ENCODE measurements at regions not wholly inside any gene's neighbourhood (a gene's known extent, or its start where the extent isn't known, plus 50 kb on each side); places are given as distances from the start of the nearest gene placed in this dataset.

DNA sequence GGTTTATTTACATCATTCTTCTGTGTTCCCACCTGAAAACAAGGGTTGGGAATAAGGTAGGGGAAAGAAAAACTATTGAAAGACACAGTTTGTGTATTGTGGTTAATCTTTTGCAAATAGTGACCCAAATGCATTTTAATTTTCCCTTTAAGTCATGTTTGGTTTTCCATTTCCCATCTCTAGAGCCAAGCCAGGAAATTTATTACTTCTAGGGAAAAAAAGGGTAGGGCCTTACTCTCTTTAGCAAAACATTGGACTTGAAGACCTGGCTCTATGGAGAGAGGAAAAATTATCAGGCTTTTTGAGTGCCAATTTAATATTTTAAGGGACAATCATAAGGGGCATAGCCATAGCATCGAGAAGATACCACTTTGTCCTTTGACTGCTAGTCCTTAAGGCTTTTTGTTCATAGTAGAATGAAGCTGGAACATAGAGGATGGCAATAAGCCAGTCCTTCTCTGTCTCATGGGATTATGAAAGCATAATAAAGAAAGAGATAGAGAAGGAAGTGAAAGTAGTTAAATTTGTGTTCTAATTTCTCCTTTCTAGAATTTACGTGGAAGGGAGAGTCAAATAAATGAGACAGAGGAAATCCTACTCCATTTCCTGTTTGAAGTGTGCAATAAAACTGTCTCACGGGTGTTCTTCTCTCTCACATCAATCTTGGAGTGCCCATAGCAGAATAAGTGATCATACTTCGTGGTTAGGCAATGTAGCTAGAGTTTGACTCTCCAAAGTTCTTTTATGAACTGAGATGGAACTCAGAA, 50.9 kb upstream of the PPFIA2 start:
- DNase-seq (ENCODE audit: low read depth) = no peak

GRCh38 chr12:81809113-81809777, 50.1 kb upstream of the PPFIA2 start:
- no peak for DNase-seq (ENCODE audit: low read depth)
